ENCODE measurements at regions not wholly inside any gene's neighbourhood (a gene's known extent, or its start where the extent isn't known, plus 50 kb on each side); places are given as distances from the start of the nearest gene placed in this dataset.

- TF ChIP-seq BHLHE40 (IDR thresholded peaks at IDR 0.05; ENCODE audit: borderline replicate concordance) (no peak), LEF1 (IDR thresholded peaks at IDR 0.05; ENCODE audit: borderline replicate concordance) (no peak), FOXK2 (IDR thresholded peaks at IDR 0.05) (no peak), SP1 (IDR thresholded peaks at IDR 0.05) (no peak), FOXA1 (IDR thresholded peaks at IDR 0.05) (no peak), FOXM1 (IDR thresholded peaks at IDR 0.05; ENCODE audit: borderline replicate concordance) (no peak), ARNT (IDR thresholded peaks at IDR 0.05) (no peak), L3MBTL2 (conservative IDR thresholded peaks at IDR 0.05) (no peak), PKNOX1 (IDR thresholded peaks at IDR 0.05) (no peak), NFRKB (IDR thresholded peaks at IDR 0.05) (no peak), TARDBP (IDR thresholded peaks at IDR 0.05) (no peak), ELF4 (IDR thresholded peaks at IDR 0.05) (no peak)
- ChIA-PET CTCF (no interaction called here), POLR2A (no interaction called here)
- DNase-seq (ENCODE audit: extremely low spot score), result no peak
Observed at GRCh38 chr6:43870660-43871061, 100.7 kb downstream of the VEGFA start.

GRCh38 chr6:43869792-43870659 lies 100.0 kb downstream of the VEGFA start:
- ChIA-PET CTCF (interaction anchor here (1.0 kb wide), 2 partner anchors 10 to 205 kb away, joined by 3 read pairs; no protein-coding TSS in a partner anchor), POLR2A (interaction anchor here (2.1 kb wide), 1 partner anchor 100 kb away, joined by 7 read pairs; the partner anchor contains the start of gene VEGFA)
- no peak for DNase-seq (ENCODE audit: extremely low spot score)
- TF ChIP-seq HDGF (IDR thresholded peaks at IDR 0.05; ENCODE audit: borderline replicate concordance) (no peak), ARNT (IDR thresholded peaks at IDR 0.05) (no peak)

- no peak for TF ChIP-seq HDGF (IDR thresholded peaks at IDR 0.05; ENCODE audit: borderline replicate concordance)
- TF ChIP-seq BHLHE40 (IDR thresholded peaks at IDR 0.05; ENCODE audit: borderline replicate concordance), result no peak
- TF ChIP-seq ARNT (IDR thresholded peaks at IDR 0.05), result no peak
- TF ChIP-seq NFRKB (IDR thresholded peaks at IDR 0.05), result no peak
- TF ChIP-seq FOXK2 (IDR thresholded peaks at IDR 0.05), result no peak
- no peak for TF ChIP-seq CTBP1 (IDR thresholded peaks at IDR 0.05; ENCODE audit: borderline replicate concordance)
- no peak for TF ChIP-seq PKNOX1 (IDR thresholded peaks at IDR 0.05)
- no peak for TF ChIP-seq TARDBP (IDR thresholded peaks at IDR 0.05)
- TF ChIP-seq ELF4 (IDR thresholded peaks at IDR 0.05), result no peak
- no peak for TF ChIP-seq ZNF384 (IDR thresholded peaks at IDR 0.05)
- TF ChIP-seq L3MBTL2 (conservative IDR thresholded peaks at IDR 0.05), result no peak
- TF ChIP-seq FOXM1 (IDR thresholded peaks at IDR 0.05; ENCODE audit: borderline replicate concordance), result no peak
- TF ChIP-seq SUZ12 (IDR thresholded peaks at IDR 0.05), result no peak
- TF ChIP-seq LEF1 (IDR thresholded peaks at IDR 0.05; ENCODE audit: borderline replicate concordance), result no peak
- no peak for TF ChIP-seq FOXA1 (IDR thresholded peaks at IDR 0.05)
- DNase-seq (ENCODE audit: extremely low spot score), result no peak
- ChIA-PET POLR2A (interaction anchor here (2.1 kb wide), 1 partner anchor 99 kb away, joined by 7 read pairs; the partner anchor contains the start of gene VEGFA), CTCF (interaction anchor here (1.0 kb wide), 2 partner anchors 9 to 205 kb away, joined by 3 read pairs; no protein-coding TSS in a partner anchor)
Observed at GRCh38 chr6:43869079-43869710, 99.2 kb downstream of the VEGFA start.

DNA sequence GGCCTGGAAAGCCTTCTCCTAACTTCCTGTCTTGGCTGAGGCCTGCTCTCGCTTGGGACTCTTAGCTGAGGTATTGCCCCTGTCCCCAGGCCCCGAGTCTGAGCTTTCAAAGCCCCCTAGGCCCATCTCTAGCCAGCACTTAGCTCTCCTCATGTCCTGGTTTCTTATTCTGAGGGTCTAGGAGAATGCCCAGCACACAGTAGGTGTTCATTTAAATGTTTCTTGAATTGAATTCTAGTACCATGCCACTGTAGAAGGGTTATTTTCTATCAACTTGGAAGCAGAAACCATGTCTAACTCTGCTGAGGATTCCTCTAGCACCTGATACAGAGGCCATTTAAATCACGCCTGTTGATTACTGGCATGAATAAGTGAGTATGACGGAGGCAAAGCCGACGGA lies 98.5 kb downstream of the VEGFA start:
- POLR2A ChIA-PET, result interaction anchor here (2.1 kb wide), 1 partner anchor 98 kb away, joined by 7 read pairs; the partner anchor contains the start of gene VEGFA
- CTCF ChIA-PET, result no interaction called here
- no peak for TF ChIP-seq TARDBP (IDR thresholded peaks at IDR 0.05)
- TF ChIP-seq FOXK2 (IDR thresholded peaks at IDR 0.05), result no peak
- no peak for TF ChIP-seq HDGF (IDR thresholded peaks at IDR 0.05; ENCODE audit: borderline replicate concordance)
- no peak for TF ChIP-seq SP1 (IDR thresholded peaks at IDR 0.05)
- no peak for TF ChIP-seq SUZ12 (IDR thresholded peaks at IDR 0.05)
- no peak for TF ChIP-seq FOXM1 (IDR thresholded peaks at IDR 0.05; ENCODE audit: borderline replicate concordance)
- TF ChIP-seq L3MBTL2 (conservative IDR thresholded peaks at IDR 0.05), result no peak
- TF ChIP-seq LEF1 (IDR thresholded peaks at IDR 0.05; ENCODE audit: borderline replicate concordance), result no peak
- no peak for TF ChIP-seq ELF4 (IDR thresholded peaks at IDR 0.05)
- no peak for TF ChIP-seq FOXA1 (IDR thresholded peaks at IDR 0.05)
- TF ChIP-seq BHLHE40 (IDR thresholded peaks at IDR 0.05; ENCODE audit: borderline replicate concordance), result no peak
- no peak for DNase-seq (ENCODE audit: extremely low spot score)

DNA sequence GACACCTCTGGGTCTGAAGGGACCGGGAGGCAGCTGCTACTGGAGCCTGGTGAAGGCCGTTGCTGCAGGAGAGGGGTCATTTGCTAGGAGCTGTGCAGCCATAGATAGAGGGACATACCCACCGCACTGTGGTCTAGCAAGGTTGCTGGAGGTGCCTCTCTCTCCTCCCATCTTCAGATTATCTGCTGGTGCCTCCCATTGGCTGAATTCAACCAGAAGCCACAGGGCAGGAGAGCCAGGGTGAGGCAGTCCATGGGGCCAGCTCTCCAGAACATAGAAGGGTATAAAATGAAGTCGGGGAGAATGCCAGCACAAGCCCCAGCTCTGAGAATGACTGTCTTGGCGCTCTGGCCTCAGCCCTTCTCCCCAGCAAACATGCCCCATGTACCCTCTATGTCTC lies 98.0 kb downstream of the VEGFA start:
- ChIA-PET POLR2A (no interaction called here), CTCF (no interaction called here)
- no peak for TF ChIP-seq SUZ12 (IDR thresholded peaks at IDR 0.05)
- TF ChIP-seq ELF4 (IDR thresholded peaks at IDR 0.05), result no peak
- no peak for TF ChIP-seq HDGF (IDR thresholded peaks at IDR 0.05; ENCODE audit: borderline replicate concordance)
- no peak for DNase-seq (ENCODE audit: extremely low spot score)

GRCh38 chr6:43867246-43867645 lies 97.2 kb downstream of the VEGFA start:
- TF ChIP-seq BHLHE40 (IDR thresholded peaks at IDR 0.05; ENCODE audit: borderline replicate concordance) (no peak), HDGF (IDR thresholded peaks at IDR 0.05; ENCODE audit: borderline replicate concordance) (no peak), CTBP1 (IDR thresholded peaks at IDR 0.05; ENCODE audit: borderline replicate concordance) (no peak), FOXA1 (IDR thresholded peaks at IDR 0.05) (no peak), FOXM1 (IDR thresholded peaks at IDR 0.05; ENCODE audit: borderline replicate concordance) (no peak), FOXK2 (IDR thresholded peaks at IDR 0.05) (no peak), LEF1 (IDR thresholded peaks at IDR 0.05; ENCODE audit: borderline replicate concordance) (no peak), ELF4 (IDR thresholded peaks at IDR 0.05) (no peak), SP1 (IDR thresholded peaks at IDR 0.05) (no peak), PKNOX1 (IDR thresholded peaks at IDR 0.05) (no peak), ARNT (IDR thresholded peaks at IDR 0.05) (no peak), TARDBP (IDR thresholded peaks at IDR 0.05) (no peak), L3MBTL2 (conservative IDR thresholded peaks at IDR 0.05) (no peak), SUZ12 (IDR thresholded peaks at IDR 0.05) (no peak), ZNF384 (IDR thresholded peaks at IDR 0.05) (no peak), NFRKB (IDR thresholded peaks at IDR 0.05) (no peak)
- POLR2A ChIA-PET, result interaction anchor here (1.4 kb wide), 1 partner anchor 10 kb away, joined by 6 read pairs; no protein-coding TSS in a partner anchor
- no peak for DNase-seq (ENCODE audit: extremely low spot score)
- CTCF ChIA-PET, result interaction anchor here (0.7 kb wide), 1 partner anchor 196 kb away, joined by 3 read pairs; no protein-coding TSS in a partner anchor
